AG08395 (cell line): ENCODE measurements at regions not wholly inside any gene's neighbourhood (a gene's known extent, or its start where the extent isn't known, plus 50 kb on each side); places are given as distances from the start of the nearest gene placed in this dataset.

ENCODE experiments used
- DNase-seq: peaks from one replicate; pipeline ENCODE4 v3.0.0; 2012; ENCODE audit warnings: mixed read lengths, low spot score

- no peak for DNase-seq
Measured at GRCh38 chr7:25361387-25361786, 133.1 kb upstream of the NPVF start.

DNA sequence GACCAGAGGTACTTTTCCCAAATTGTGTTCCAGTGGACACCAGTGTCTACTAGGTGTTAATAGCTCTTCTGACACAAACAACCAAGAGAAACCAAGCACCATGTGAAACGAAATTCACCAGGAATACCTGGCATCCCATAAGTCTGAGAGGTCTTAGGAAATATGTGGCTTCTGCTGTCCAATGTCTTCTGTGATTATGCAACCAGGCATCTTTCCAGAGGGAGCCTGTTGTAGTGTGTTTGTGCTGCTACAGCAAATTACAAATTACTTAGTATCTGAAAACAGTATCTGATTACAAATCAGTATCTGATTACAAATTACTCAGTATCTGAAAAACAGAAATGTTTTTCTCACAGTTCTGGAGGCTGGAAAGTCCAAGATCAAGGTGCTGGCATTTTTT is 133.6 kb upstream of the NPVF start:
- DNase-seq = no peak

GRCh38 chr7:25368599-25369201 is 140.4 kb upstream of the NPVF start:
- DNase-seq = no peak

- no peak for DNase-seq
Measured at GRCh38 chr7:25369786-25370185, 141.5 kb upstream of the NPVF start.

- DNase-seq = no peak
Measured at GRCh38 chr7:25371972-25372371, 143.7 kb upstream of the NPVF start.

DNA sequence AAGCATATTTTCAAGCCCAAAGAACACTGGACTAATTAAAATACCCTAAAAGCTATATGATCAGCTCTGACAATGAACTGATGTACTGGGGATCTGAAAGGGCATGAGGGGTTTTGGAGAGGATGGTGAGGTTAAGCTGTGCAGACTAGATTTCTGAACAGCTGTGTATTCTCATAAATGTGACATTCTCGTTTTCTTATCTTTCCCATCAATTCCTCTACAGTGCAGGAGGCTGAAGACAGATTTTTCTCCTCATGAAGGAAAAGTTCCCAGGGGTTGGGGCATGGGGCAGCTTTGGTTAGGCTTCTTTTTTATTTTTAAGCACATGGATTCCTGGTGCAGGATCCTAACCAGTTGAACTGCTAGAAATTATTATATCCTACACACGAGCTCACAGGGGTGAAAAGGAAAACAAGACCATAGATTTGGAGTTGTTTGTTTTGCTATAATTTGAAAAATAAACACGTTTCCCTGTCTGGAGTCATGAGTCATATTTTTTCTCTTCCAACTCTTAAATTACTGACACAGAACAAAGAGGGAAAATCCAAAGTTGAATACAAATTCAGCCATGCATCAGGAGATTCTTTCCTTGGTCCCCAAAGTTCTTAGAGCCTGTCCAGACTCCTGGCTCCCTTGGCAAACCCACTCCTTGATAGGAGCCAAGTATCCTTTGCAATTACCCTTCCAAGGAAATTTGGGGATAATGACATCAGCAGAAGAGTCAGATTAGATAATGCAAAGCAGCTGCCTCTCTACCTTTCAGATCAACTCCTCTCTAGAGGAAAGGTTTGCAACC is 147.7 kb upstream of the NPVF start:
- no peak for DNase-seq

DNA sequence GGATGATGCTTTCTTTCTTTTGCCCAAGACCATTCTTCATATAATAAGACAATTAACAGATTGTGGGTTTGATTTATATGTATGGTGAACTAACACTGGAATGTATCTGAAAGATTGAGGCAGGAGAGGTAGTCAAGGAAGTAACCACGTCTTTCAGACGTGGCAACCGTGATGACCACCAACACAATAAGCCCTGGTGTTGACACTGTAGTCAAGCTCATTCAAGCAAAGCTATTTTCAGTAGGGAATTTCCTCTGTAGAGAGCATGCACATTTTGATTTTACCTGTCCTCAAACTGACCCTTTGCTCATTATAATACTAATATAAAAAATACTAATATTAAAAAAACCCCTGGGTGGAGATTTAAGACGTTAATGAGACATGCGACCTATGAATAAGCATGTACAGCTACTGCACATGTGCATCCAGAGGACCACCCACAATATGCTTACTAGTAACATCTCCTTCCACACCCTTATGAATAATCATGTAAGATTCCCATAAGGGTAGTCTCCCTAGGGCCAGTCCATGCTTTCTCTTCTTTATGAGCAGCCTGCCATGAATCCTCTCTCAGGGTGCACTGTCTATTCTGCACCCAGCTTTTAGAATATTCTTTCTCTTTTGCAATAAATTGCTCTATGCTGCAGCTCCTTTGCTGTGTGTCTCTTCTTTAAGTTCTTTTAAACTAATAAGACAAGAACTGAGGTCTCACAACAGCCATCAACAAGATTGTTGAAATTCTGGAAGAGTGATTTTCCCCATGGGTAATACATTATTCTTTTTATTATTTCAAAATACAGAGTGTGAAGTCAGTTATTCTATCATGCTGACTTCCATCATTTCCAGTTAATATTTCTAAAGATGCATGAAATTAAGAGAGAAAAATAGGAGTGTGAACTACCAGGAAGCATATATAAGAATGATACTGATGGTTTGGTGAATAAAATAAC is 151.3 kb upstream of the NPVF start:
- DNase-seq = no peak

DNA sequence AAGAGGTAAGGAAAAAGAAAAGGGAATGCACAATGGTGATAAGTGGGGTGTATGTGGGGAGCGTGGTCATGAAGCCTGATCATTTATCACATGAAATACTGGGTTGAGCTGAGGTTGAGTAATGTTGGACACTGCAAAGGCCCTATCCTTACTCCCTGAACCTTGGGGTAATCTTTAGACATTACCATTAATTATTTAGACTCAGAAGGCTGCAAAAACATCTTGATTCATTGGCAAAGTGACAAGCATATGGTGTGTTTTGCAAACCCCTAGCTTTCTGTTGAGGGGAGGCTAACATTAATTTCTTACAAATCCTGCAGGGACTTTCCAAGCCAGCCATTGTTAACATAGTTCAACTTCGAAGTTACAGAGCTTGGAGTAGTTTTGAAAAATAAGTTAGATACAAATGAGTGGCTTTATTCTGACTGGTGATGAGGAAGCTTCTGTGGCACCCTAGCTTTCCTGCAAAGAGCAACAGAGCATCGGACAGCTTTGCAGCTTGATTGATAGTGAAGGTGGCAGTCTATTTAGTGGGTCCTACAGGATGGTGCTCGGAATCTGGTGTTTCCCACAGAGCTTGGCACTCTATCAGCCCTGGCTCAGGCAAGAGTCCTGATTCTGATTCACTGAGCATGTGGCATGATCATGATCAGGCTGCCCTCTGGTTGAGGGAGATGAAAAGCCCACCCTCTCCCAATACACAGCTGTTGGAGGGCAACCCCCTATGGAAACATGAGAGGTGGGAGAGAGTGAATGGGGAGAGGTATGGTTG is 153.7 kb upstream of the NPVF start:
- no peak for DNase-seq

DNA sequence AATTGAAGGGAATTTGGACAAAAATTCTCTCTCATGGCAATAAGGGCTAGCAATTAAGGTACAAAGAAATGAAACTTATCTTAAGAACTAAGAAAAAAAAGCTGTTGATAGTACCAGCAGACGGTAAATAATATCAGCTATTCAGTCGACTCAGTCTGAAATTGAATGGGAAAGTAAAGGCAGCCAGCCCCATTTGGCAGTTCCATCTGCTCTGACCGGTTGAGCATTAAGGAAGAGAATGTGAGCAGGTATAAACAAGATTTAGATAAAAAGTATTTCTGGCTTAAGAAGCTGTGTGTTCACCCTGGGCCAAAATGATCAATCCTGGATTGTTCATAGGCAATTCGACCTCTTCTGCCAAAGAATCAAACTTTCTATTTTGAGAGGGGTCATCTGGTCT is 154.6 kb upstream of the NPVF start:
- no peak for DNase-seq

GRCh38 chr7:25383402-25383801 is 155.1 kb upstream of the NPVF start:
- DNase-seq = no peak

DNA sequence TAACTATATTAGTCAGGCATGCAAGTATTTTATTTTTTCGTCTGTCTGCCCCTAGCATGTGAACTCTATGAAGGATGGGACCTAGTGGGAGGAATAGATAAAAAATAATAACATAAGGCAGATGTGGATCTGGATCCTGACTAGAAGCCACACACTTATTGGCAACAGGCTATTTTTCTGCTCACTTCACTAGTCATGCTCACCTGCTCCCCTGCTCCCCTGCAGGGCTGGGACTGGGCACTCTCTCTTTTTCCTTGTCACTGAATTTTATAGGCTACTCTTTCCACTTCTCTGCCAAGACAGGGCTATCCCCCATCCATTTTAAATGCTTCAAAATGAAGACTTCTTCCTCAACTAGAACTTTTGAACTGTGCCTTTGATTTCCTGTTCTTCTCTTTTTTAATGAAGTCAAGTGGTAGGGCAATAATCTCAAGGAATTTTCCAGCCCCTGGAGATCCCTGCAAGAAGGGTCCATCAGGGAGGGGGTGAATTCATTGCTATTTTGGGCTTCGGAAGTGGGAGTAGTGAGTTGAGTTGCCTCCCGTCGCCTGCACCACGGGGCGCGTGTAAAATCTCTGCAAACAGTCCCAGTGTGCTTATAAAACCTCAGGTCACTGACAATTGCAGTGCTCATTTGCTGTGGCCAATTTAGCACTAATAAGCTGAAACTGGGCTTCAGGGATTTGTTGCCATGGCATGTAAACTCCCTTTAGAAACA is 156.7 kb upstream of the NPVF start:
- no peak for DNase-seq

- DNase-seq = no peak
Measured at GRCh38 chr7:25385506-25386136, 157.3 kb upstream of the NPVF start.

GRCh38 chr7:25386311-25386744 is 158.0 kb upstream of the NPVF start:
- no peak for DNase-seq

DNA sequence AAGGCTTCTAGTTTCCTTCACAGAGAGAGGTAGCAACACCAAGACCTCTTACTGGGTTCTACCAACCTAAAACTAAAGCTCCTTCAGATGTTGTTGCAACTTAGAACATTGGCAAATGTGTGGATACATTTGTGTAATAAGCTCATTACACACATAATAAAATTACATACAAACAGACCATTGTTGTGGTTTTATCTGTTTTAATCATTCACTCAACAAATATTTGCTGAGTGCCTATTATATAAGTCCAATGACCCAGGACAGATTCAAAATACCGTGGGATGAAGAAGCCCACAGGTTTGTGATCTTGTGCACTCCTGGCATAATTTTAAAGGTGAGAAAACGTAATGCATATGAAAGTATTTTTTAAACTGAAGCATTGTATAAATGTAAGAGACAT is 160.4 kb upstream of the NPVF start:
- DNase-seq = no peak

DNA sequence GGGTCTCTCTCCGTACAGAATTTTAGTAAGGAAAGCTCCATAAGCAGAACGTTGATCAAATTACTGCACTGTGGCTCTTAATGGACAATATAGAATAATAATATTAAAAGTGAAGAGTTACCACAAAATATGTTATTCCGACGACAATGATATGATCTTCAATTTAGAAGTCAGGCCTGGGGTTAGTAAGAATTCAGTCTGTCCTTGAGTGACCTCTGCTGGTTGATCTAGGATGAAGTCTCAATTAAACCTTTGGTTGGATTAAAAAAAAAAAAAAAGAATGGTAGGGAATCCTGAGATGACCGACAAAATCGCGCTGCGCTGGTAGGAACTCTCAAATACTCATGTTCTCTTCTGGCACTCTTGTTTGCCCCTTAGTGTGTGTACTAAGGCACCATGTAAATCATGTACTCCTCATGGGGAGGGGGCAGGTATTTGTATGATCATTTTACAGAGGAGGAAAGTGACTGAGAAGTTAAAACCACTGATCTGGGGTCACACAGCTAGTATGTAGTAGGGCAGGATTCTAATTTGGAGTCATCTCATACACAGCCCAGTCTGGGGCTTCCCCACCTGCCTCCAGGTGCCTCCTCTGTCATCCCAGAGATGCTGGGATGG is 161.3 kb upstream of the NPVF start:
- DNase-seq = peak; percentile 54

GRCh38 chr7:25391295-25391861 is 163.1 kb upstream of the NPVF start:
- peak; percentile 44 for DNase-seq

- no peak for DNase-seq
Measured at GRCh38 chr7:25391961-25392587, 163.8 kb upstream of the NPVF start.

- no peak for DNase-seq
Measured at GRCh38 chr7:25392588-25393338, 164.5 kb upstream of the NPVF start.

- no peak for DNase-seq
Measured at GRCh38 chr7:25395976-25396375, 167.7 kb upstream of the NPVF start.
